Activated CD8-positive, alpha-beta memory T cell treated with anti-CD3 and anti-CD28 coated beads for 24 hours (primary cell): ENCODE measurements at regions not wholly inside any gene's neighbourhood (a gene's known extent, or its start where the extent isn't known, plus 50 kb on each side); places are given as distances from the start of the nearest gene placed in this dataset.
"Not testable (repeated sequence)": the region's sequence is repeated elsewhere in the genome, so short reads cannot be mapped to it uniquely, and the experiment has no call there.

Experiments
- DNase-seq: peaks from one replicate; pipeline ENCODE4 v3.0.0-alpha.2; 2020

- no peak for DNase-seq
Observed at GRCh38 chr22:26811647-26811992, 154.2 kb downstream of the MIAT start.

GRCh38 chr22:26812731-26813130, 155.3 kb downstream of the MIAT start:
- no peak for DNase-seq

GRCh38 chr22:26816726-26817125, 159.3 kb downstream of the MIAT start:
- no peak for DNase-seq

- DNase-seq: no peak
Observed at GRCh38 chr22:26817926-26818325, 160.5 kb downstream of the MIAT start.

- no peak for DNase-seq
Observed at GRCh38 chr22:26821854-26822253, 164.5 kb downstream of the MIAT start.

- DNase-seq: no peak
Observed at GRCh38 chr22:26822313-26822712, 164.9 kb downstream of the MIAT start.

GRCh38 chr22:26823966-26824365, 166.6 kb downstream of the MIAT start:
- no peak for DNase-seq

- no peak for DNase-seq
Observed at GRCh38 chr22:26825960-26826935, 168.9 kb downstream of the MIAT start.

- DNase-seq: no peak
Observed at GRCh38 chr22:26827611-26828010, 170.2 kb downstream of the MIAT start.

- no peak for DNase-seq
Observed at GRCh38 chr22:26828311-26828710, 170.9 kb downstream of the MIAT start.

GRCh38 chr22:26830837-26831236, 173.4 kb downstream of the MIAT start:
- no peak for DNase-seq

- DNase-seq: no peak
Observed at GRCh38 chr22:26835023-26835422, 177.6 kb downstream of the MIAT start.

- peak; percentile 78 for DNase-seq
Observed at GRCh38 chr22:26835929-26836528, 178.6 kb downstream of the MIAT start.

- DNase-seq: no peak
Observed at GRCh38 chr22:26837784-26838470, 180.5 kb downstream of the MIAT start.

GRCh38 chr22:26838471-26838825, 181.1 kb downstream of the MIAT start:
- DNase-seq: no peak

GRCh38 chr22:26839216-26839615, 181.8 kb downstream of the MIAT start:
- DNase-seq: no peak

GRCh38 chr22:26840770-26841169, 183.4 kb downstream of the MIAT start:
- not testable (repeated sequence) for DNase-seq

- DNase-seq: no peak
Observed at GRCh38 chr22:26842103-26842502, 184.7 kb downstream of the MIAT start.

- DNase-seq: peak; percentile 28
Observed at GRCh38 chr22:26845021-26845743, 187.8 kb downstream of the MIAT start.

- no peak for DNase-seq
Observed at GRCh38 chr22:26846076-26846475, 188.7 kb downstream of the MIAT start.

- peak; percentile 9 for DNase-seq
Observed at GRCh38 chr22:26846645-26847044, 189.3 kb downstream of the MIAT start.

GRCh38 chr22:26847046-26847445, 189.7 kb downstream of the MIAT start:
- no peak for DNase-seq

- no peak for DNase-seq
Observed at GRCh38 chr22:26847816-26848215, 190.4 kb downstream of the MIAT start.
